ENCODE measurements at regions not wholly inside any gene's neighbourhood (a gene's known extent, or its start where the extent isn't known, plus 50 kb on each side); places are given as distances from the start of the nearest gene placed in this dataset.

- Histone ChIP-seq H3K4me3 (ENCODE audit: control extremely low read depth in 1 of 5, extremely low read depth in 1 of 5, insufficient read depth in 1 of 5, low read depth in 2 of 5, low read length in 4 of 5) (no peak overlapping the region), H3K27ac (ENCODE audit: low read length in 2 of 2) (no peak overlapping the region), H3K27me3 (replicated peaks in 1 of 4; ENCODE audit: control extremely low read depth in 1 of 4, control insufficient read depth in 3 of 4, insufficient read depth in 4 of 4, low read length in 3 of 4) (no peaks in the 10 kb centered on the region), H3K4me2 (replicated peaks; ENCODE audit: low read depth, low read length, poor library complexity, severe bottlenecking) (no peak overlapping the region), H2AFZ (ENCODE audit: insufficient read depth, low read depth, low read length, poor library complexity, severe bottlenecking) (no peak overlapping the region), H3K9ac (ENCODE audit: low read length) (no peak overlapping the region), H4K20me1 (ENCODE audit: control insufficient read depth, insufficient read depth, low read length, poor library complexity, severe bottlenecking) (no peaks in the 10 kb centered on the region), H3K4me1 (ENCODE audit: control insufficient read depth in 2 of 2, insufficient read depth in 2 of 2, low read length in 2 of 2) (no peaks in the 10 kb centered on the region), H3K9me3 (ENCODE audit: control extremely low read depth in 1 of 3, control insufficient read depth in 2 of 3, insufficient read depth in 1 of 3, low read length in 2 of 3) (peaks cover 0 to 5% (median 0%) of the 10 kb centered on the region in 3 donors), H3K79me2 (ENCODE audit: control insufficient read depth, insufficient read depth, low read length) (no peaks in the 10 kb centered on the region), H3K36me3 (replicated peaks in 1 of 2; ENCODE audit: control extremely low read depth in 1 of 2, control insufficient read depth in 1 of 2, extremely low read depth in 1 of 2, insufficient read depth in 2 of 2, low read length in 1 of 2) (no peaks in the 10 kb centered on the region)
- peaks cover 5% of the 10 kb centered on the region for H3K27me3 Mint-ChIP-seq
- DNase-seq, result no peak
- H3K4me3 Mint-ChIP-seq, result no peak overlapping the region
- WGBS (ENCODE audit: insufficient coverage), result 87% methylated on average over 14 of the region's 17 CpGs
- intact Hi-C loops (cut with micrococcal nuclease), result no loop called here
- CTCF ChIA-PET, result interaction anchor here (0.5 kb wide), 1 partner anchor 12 kb away, joined by 3 read pairs; no protein-coding TSS in a partner anchor
- no peak for ATAC-seq (ENCODE audit: low read depth)
- H3K27ac Mint-ChIP-seq, result no peak overlapping the region
- no peak for TF ChIP-seq EZH2 (IDR thresholded peaks at IDR 0.05; ENCODE audit: borderline replicate concordance, insufficient read depth, low read depth, low read length, poor library complexity, severe bottlenecking)
- no peak for TF ChIP-seq CTCF (IDR thresholded peaks at IDR 0.05)
- POLR2A ChIA-PET, result no interaction called here
- no peaks in the 10 kb centered on the region for H3K4me1 Mint-ChIP-seq
- H3K9me3 Mint-ChIP-seq (ENCODE audit: insufficient read depth), result no peaks in the 10 kb centered on the region
Observed at GRCh38 chr9:91071184-91071990, 269.8 kb downstream of the SYK start.

GRCh38 chr9:91073049-91073810, 271.6 kb downstream of the SYK start:
- no peak overlapping the region for H2AFZ ChIP-seq (ENCODE audit: insufficient read depth, low read depth, low read length, poor library complexity, severe bottlenecking)
- H3K9me3 Mint-ChIP-seq (ENCODE audit: insufficient read depth), result no peaks in the 10 kb centered on the region
- intact Hi-C loops (cut with micrococcal nuclease), result no loop called here
- CTCF ChIA-PET, result no interaction called here
- H3K9ac ChIP-seq (ENCODE audit: low read length), result no peak overlapping the region
- no peaks in the 10 kb centered on the region for H4K20me1 ChIP-seq (ENCODE audit: control insufficient read depth, insufficient read depth, low read length, poor library complexity, severe bottlenecking)
- DNase-seq (no peak), ATAC-seq (ENCODE audit: low read depth) (no peak)
- no peaks in the 10 kb centered on the region for H3K27me3 ChIP-seq (replicated peaks in 1 of 4; ENCODE audit: control extremely low read depth in 1 of 4, control insufficient read depth in 3 of 4, insufficient read depth in 4 of 4, low read length in 3 of 4)
- H3K9me3 ChIP-seq (ENCODE audit: control extremely low read depth in 1 of 3, control insufficient read depth in 2 of 3, insufficient read depth in 1 of 3, low read length in 2 of 3), result peaks cover 0 to 5% (median 0%) of the 10 kb centered on the region in 3 donors
- H3K4me1 Mint-ChIP-seq, result no peaks in the 10 kb centered on the region
- WGBS (ENCODE audit: insufficient coverage), result 94% methylated on average over 10 of the region's 10 CpGs
- no peaks in the 10 kb centered on the region for H3K27me3 Mint-ChIP-seq
- H3K36me3 ChIP-seq (replicated peaks in 1 of 2; ENCODE audit: control extremely low read depth in 1 of 2, control insufficient read depth in 1 of 2, extremely low read depth in 1 of 2, insufficient read depth in 2 of 2, low read length in 1 of 2), result no peaks in the 10 kb centered on the region
- POLR2A ChIA-PET, result no interaction called here
- no peak overlapping the region for H3K27ac Mint-ChIP-seq
- no peak overlapping the region for H3K4me3 ChIP-seq (ENCODE audit: control extremely low read depth in 1 of 5, extremely low read depth in 1 of 5, insufficient read depth in 1 of 5, low read depth in 2 of 5, low read length in 4 of 5)
- H3K4me3 Mint-ChIP-seq, result no peak overlapping the region
- no peaks in the 10 kb centered on the region for H3K79me2 ChIP-seq (ENCODE audit: control insufficient read depth, insufficient read depth, low read length)
- no peaks in the 10 kb centered on the region for H3K4me1 ChIP-seq (ENCODE audit: control insufficient read depth in 2 of 2, insufficient read depth in 2 of 2, low read length in 2 of 2)
- no peak for TF ChIP-seq EZH2 (IDR thresholded peaks at IDR 0.05; ENCODE audit: borderline replicate concordance, insufficient read depth, low read depth, low read length, poor library complexity, severe bottlenecking)
- H3K27ac ChIP-seq (ENCODE audit: low read length in 2 of 2), result no peak overlapping the region
- H3K4me2 ChIP-seq (replicated peaks; ENCODE audit: low read depth, low read length, poor library complexity, severe bottlenecking), result no peak overlapping the region
